ENCODE measurements at regions not wholly inside any gene's neighbourhood (a gene's known extent, or its start where the extent isn't known, plus 50 kb on each side); places are given as distances from the start of the nearest gene placed in this dataset.

DNA sequence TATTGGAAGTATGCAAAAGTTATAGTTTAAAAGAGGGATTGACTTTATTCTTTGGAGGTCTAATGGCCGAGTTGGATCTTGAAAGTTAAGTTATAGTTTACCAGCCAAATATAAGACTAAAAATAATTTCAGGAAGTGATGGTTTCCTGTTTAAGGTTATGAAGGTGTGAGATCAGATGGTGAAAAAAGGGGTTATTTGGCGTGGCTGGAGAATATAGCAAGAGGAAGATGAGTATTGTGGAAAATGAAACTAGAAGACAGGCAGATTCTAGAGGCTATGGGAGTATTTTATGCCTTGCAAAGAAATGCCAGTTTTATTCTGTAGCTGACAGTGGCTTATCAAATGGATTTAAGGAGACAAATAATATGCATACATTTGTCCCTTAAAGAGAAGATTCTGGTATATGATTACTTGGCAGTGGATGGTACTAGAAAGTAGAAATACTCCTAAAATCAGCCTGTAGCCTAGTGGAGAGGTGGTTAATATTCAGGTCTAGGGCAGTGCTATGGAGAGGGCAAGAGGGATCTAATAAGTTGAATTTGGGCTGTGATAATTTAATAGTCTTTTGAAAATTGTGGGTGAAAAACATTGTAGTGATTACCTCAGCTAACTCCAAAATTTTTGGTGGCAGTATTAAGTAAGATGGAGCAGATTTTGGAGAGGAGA, 1091.8 kb upstream of the ATXN7L3B start:
- TF ChIP-seq, protein P1, sequence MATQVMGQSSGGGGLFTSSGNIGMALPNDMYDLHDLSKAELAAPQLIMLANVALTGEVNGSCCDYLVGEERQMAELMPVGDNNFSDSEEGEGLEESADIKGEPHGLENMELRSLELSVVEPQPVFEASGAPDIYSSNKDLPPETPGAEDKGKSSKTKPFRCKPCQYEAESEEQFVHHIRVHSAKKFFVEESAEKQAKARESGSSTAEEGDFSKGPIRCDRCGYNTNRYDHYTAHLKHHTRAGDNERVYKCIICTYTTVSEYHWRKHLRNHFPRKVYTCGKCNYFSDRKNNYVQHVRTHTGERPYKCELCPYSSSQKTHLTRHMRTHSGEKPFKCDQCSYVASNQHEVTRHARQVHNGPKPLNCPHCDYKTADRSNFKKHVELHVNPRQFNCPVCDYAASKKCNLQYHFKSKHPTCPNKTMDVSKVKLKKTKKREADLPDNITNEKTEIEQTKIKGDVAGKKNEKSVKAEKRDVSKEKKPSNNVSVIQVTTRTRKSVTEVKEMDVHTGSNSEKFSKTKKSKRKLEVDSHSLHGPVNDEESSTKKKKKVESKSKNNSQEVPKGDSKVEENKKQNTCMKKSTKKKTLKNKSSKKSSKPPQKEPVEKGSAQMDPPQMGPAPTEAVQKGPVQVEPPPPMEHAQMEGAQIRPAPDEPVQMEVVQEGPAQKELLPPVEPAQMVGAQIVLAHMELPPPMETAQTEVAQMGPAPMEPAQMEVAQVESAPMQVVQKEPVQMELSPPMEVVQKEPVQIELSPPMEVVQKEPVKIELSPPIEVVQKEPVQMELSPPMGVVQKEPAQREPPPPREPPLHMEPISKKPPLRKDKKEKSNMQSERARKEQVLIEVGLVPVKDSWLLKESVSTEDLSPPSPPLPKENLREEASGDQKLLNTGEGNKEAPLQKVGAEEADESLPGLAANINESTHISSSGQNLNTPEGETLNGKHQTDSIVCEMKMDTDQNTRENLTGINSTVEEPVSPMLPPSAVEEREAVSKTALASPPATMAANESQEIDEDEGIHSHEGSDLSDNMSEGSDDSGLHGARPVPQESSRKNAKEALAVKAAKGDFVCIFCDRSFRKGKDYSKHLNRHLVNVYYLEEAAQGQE (IDR thresholded peaks at IDR 0.05; ENCODE audit: unreplicated experiment) = no peak
- TF ChIP-seq, protein P2, sequence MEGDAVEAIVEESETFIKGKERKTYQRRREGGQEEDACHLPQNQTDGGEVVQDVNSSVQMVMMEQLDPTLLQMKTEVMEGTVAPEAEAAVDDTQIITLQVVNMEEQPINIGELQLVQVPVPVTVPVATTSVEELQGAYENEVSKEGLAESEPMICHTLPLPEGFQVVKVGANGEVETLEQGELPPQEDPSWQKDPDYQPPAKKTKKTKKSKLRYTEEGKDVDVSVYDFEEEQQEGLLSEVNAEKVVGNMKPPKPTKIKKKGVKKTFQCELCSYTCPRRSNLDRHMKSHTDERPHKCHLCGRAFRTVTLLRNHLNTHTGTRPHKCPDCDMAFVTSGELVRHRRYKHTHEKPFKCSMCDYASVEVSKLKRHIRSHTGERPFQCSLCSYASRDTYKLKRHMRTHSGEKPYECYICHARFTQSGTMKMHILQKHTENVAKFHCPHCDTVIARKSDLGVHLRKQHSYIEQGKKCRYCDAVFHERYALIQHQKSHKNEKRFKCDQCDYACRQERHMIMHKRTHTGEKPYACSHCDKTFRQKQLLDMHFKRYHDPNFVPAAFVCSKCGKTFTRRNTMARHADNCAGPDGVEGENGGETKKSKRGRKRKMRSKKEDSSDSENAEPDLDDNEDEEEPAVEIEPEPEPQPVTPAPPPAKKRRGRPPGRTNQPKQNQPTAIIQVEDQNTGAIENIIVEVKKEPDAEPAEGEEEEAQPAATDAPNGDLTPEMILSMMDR (conservative IDR thresholded peaks at IDR 0.05; ENCODE audit: low read depth in 2 of 2) = no peak
- TF ChIP-seq JUNB (IDR thresholded peaks at IDR 0.05; ENCODE audit: unreplicated experiment) (no peak), POLR2AphosphoS5 (IDR thresholded peaks at IDR 0.05; ENCODE audit: low read depth) (no peak), EZH2 (IDR thresholded peaks at IDR 0.05; ENCODE audit: low read depth, unreplicated experiment) (no peak), CREB1 (CRISPR knock-in tag; IDR thresholded peaks at IDR 0.05; ENCODE audit: low read depth) (no peak)

All from GM23338 (cell line).